HFF-Myc (cell line): ENCODE measurements at regions not wholly inside any gene's neighbourhood (a gene's known extent, or its start where the extent isn't known, plus 50 kb on each side); places are given as distances from the start of the nearest gene placed in this dataset.
"Not testable (repeated sequence)": the region's sequence is repeated elsewhere in the genome, so short reads cannot be mapped to it uniquely, and the experiment has no call there.

Source experiments
- DNase-seq: peaks from one replicate; pipeline ENCODE4 v3.0.0-alpha.2; 2011; ENCODE audit warnings: low read depth; ENCODE audit errors: extremely low read depth
- H3K4me3 ChIP-seq: replicated peaks from 2 replicates; pipeline ENCODE4 v1.5.1; 2011; ENCODE audit warnings: low read depth, mild to moderate bottlenecking, control low read depth, low read length
- TF ChIP-seq, protein P1 (sequence below): IDR thresholded peaks from 2 replicates; pipeline ENCODE4 v1.5.1; 2012; ENCODE audit warnings: mild to moderate bottlenecking, low read depth, low read length, control low read depth; ENCODE audit errors: missing control alignments

DNA sequence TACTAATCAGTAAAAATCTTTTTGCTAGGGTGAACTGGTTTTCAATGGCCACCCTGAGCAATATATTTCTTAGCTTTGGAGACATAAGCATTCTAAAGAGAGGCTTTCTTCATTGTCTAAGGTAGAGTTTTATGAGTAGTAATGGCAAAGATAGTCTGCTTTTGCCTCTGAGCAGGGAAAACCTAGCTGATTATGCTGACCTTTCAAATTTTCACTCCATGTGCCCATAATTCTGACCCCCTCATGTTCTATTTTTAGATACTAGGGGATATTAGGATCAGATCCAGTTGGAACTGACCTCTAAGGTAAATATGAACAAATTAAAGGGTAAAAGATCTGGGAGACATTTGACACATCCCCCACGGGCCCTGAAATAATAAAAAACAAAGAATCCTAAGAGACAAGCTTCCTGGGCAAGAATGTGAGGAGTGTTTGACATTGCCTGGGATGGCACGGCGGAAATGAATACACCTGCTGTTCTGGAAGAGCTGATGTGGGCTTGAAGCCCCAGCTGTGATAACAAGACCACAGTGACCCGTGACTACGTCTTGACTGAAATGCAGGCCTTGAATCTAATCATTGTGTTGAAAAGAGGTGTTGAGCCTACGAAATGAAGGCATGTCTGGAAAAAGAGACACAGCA lies 392.1 kb upstream of the FRG1 start:
- TF ChIP-seq, protein P1, sequence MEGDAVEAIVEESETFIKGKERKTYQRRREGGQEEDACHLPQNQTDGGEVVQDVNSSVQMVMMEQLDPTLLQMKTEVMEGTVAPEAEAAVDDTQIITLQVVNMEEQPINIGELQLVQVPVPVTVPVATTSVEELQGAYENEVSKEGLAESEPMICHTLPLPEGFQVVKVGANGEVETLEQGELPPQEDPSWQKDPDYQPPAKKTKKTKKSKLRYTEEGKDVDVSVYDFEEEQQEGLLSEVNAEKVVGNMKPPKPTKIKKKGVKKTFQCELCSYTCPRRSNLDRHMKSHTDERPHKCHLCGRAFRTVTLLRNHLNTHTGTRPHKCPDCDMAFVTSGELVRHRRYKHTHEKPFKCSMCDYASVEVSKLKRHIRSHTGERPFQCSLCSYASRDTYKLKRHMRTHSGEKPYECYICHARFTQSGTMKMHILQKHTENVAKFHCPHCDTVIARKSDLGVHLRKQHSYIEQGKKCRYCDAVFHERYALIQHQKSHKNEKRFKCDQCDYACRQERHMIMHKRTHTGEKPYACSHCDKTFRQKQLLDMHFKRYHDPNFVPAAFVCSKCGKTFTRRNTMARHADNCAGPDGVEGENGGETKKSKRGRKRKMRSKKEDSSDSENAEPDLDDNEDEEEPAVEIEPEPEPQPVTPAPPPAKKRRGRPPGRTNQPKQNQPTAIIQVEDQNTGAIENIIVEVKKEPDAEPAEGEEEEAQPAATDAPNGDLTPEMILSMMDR, result no peak
- no peak for DNase-seq
- no peak overlapping the region for H3K4me3 ChIP-seq

DNA sequence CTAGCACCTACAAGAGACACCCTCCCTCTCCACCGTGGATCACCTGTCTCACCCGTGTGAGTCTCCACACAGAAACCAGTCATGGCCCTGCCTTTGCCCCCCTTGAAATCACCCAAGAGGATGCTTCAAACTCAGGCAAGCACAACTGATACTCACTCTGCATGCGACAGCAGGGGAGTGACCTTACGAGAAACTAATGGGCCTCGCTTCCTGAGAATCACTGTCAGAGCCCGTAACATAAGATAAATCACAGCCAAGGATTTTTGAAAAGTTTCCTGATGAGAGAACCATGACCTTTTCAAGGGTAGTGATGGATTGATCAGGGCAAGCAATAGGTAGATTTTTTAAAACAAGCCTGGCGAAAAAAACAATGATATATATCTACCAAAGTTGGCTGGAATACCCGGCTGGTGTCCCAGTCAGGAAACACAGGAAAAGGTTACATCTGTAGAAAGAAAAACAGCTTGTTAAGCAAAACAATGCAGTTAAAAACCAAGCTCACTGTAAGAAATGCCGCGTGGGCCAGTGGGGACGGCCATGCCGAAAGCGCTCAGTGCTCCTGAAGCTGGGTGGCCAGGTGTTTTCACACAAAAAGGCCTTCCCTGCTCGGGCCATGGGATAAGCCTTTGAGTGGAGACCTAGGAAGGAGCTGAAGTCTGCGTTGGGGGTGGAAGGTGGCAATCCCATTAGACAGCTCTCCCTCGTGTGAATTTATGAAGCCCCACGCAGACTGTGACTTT lies 388.6 kb upstream of the FRG1 start:
- H3K4me3 ChIP-seq, DNase-seq: not testable (repeated sequence)

DNA sequence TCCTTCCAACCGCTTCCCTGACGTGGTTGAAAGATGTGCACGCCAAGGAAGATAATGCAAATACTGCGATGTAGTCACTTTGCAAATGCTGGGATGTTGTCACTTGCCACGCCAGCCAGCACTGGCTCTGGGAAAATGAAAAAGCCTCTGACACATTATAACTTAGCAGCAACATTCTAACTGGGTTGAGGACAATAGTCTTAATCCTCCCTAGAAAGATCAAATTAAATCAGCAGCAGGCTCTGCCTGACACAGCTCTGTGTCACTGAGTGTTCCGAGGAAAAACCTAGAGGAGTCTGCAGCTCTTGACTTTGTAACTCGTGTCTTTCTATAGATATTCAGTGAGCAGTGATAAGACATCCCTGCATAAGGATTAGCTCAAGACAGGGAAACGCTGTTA lies 380.1 kb upstream of the FRG1 start:
- not testable (repeated sequence) for DNase-seq, H3K4me3 ChIP-seq

DNA sequence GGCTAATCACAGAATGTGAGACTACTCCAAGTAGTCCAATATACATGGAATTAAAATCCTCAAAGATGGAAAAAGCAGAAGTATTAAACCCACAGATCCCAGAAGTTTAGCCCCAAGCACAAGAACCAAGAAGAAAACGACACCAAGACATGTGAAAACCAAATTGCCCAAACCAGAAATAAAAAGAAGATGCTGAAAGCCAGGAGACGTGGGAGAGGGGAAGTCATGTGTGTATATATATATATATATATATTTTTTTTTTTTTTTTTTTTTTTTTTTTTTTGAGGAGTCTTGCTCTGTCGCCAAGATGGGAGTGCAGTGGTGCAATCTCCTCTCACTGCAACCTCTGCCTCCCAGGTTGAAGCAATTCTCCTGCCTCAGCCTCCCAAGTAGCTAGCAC lies 376.9 kb upstream of the FRG1 start:
- not testable (repeated sequence) for H3K4me3 ChIP-seq, DNase-seq

DNA sequence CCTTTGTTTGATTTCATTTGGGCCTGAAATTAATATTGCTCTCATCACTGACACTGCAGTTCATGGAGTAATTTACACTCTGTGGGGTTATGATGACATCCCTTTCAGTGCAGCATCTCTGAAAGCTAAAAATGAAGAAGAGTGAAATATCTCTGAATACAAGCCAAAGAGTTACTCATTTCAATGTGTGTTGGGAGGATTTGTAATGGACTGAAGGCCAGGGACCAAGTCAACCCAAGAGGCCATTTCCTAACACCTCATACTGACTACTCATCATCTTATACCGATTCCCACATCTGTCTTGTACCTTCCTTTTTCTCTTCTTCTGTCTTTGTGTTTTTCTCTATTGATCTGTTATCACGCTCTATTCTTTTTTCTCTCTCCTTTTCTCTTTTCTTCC lies 374.4 kb upstream of the FRG1 start:
- not testable (repeated sequence) for DNase-seq, H3K4me3 ChIP-seq

DNA sequence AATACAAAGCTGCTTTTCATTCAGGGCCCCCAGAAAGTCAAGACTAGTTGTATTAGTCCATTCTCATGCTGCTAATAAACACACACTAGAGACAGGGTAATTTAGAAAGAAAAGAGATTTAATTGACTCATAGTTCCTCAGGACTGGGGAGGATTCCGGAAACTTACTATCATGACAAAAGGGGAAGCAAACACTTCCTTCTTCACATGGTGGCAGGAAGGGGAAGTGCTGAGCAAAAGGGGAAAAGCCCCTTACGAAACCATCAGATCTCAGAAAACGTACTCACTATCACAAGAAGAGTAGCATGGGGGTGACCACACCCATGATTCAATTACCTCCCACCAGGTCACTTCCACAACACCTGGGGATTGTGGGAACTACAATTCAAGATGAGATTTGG lies 373.8 kb upstream of the FRG1 start:
- H3K4me3 ChIP-seq, DNase-seq: not testable (repeated sequence)

DNA sequence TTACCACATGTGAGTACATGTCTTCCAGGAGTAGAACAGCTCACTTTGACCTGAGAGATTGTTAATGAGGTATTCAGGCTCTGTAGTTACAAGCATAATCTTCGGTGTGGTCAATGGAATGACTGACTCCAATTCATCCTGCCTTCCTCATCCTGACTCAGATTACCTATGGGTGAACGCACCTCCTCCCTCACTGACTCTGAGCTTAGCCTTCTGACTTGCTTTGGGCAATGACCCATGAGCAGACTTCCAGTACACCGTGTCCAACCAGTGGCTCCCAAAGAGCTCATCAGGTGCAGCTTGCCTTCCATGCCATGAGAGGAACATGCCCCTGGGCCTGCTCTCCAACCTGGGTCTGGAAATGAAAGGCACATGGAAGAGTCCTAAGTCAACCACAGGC lies 361.0 kb upstream of the FRG1 start:
- DNase-seq, result not testable (repeated sequence)

DNA sequence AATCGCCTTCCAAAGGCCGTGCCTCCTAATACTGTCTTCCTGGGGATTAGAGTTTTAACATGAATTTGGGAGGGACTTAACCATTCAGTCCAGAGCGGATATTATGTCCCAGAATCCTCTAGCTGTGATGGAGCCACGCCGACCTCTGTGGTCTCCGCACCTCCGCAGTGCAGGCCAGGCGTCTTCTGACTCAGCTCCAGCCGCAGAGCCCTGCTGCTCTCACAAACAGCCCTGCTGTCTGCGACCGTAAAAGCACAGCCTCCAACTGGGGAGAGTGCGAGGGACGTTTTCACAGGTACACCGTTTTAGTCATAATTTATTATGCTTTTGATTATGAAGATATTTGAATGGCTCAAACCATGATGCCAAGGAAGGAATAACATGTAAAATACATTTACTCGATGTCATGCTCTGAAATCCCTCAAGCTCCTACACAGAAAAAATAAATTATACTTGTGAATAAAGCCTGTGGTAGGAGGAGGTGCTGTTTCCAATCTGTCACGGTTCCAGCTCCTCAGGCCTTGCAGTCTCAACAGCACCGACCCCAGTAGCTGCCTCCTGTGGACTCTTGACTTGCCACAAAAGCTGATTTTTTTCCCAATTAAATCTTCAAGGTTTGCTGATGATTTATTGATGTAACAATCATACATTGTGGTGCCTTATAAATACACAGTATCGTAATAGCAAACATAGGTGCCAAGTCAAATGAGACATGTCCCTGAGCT lies 353.6 kb upstream of the FRG1 start:
- H3K4me3 ChIP-seq, DNase-seq: not testable (repeated sequence)

More for the DNA sequence above, 361.0 kb upstream of the FRG1 start:
- not testable (repeated sequence) for H3K4me3 ChIP-seq

DNA sequence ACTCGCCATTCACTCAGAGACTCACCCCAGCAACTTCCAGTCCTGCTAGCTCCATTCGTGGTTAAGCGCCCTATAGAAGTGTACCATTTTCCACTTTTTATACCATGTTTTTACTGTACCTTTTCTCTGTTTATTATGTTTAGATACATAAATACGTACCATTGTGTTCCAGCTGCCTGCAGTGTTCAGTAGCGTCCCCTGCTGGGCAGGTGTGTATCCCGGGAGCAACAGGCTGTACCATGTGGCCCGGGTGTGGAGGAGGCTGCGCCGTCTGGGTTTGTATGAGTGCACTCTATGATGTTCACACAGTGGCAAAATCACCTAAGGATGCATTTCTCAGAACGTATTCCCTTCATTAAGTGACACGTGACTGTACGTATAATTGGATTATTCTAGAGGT lies 351.5 kb upstream of the FRG1 start:
- DNase-seq, H3K4me3 ChIP-seq: not testable (repeated sequence)

DNA sequence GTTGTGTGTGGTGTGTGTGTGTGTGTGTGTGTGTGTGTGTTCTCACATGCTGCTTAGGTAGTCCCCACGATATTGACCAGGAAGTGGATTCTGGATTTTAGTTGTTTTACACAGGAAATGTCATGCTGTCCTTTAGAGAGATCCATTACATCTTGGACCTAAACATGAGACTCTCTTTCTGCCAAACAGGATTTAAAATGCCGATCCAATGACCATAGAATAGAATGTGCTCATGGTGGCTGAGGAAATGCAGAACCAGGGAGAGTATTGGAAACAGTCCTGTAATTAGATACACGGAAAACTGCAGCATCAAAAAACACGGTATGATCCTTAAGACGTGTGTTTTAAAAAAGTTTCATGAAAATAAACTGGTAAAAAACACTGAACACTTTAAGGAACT lies 347.8 kb upstream of the FRG1 start:
- H3K4me3 ChIP-seq, result no peak overlapping the region
- TF ChIP-seq, protein P1, result no peak
- DNase-seq, result no peak

DNA sequence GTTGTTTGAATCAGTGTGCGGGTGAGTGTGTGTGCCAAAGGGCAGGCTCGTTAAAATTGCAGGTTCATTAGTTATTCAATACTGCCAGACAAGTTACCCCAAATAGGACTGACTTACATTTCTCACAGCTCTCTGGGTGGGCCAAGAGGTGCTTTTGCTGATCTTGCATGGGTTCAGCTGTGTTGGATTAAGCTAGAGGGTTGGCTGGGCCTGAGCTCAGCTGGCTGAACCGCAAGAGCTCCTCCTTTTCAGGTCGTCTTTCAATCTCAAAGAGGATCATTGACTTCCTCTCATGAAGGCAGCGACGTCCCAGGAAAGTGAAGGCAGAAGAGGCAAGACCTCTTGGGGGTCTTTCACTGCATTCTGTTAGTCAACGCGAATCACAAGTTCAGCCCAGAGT lies 343.3 kb upstream of the FRG1 start:
- no peak for DNase-seq
- no peak overlapping the region for H3K4me3 ChIP-seq
- TF ChIP-seq, protein P1, result no peak
